Glutamatergic neuron (in vitro differentiated cells): ENCODE measurements at regions not wholly inside any gene's neighbourhood (a gene's known extent, or its start where the extent isn't known, plus 50 kb on each side); places are given as distances from the start of the nearest gene placed in this dataset.

Source experiments
- DNase-seq: peaks from one replicate; pipeline ENCODE4 v3.0.0; 2022
- H3K27ac Mint-ChIP-seq: one replicate; pipeline ENCODE4 v1.8.0; 2020; ENCODE audit warnings: mild to moderate bottlenecking, mixed read lengths, inconsistent platforms; ENCODE audit not compliant: unreplicated experiment
- H3K27me3 Mint-ChIP-seq: one replicate; pipeline ENCODE4 v1.8.0; 2020; ENCODE audit warnings: mild to moderate bottlenecking, moderate library complexity, mixed read lengths, inconsistent platforms; ENCODE audit not compliant: unreplicated experiment
- H3K36me3 Mint-ChIP-seq: one replicate; pipeline ENCODE4 v1.8.0; 2020; ENCODE audit warnings: mild to moderate bottlenecking, mixed read lengths, inconsistent platforms; ENCODE audit not compliant: unreplicated experiment
- H3K4me1 Mint-ChIP-seq: one replicate; pipeline ENCODE4 v1.8.0; 2020; ENCODE audit warnings: mild to moderate bottlenecking, low read depth, mixed read lengths, inconsistent platforms; ENCODE audit not compliant: unreplicated experiment
- H3K4me3 Mint-ChIP-seq: one replicate; pipeline ENCODE4 v1.8.0; 2020; ENCODE audit warnings: mild to moderate bottlenecking, mixed read lengths, inconsistent platforms; ENCODE audit not compliant: unreplicated experiment
- H3K9me3 Mint-ChIP-seq: one replicate; pipeline ENCODE4 v1.8.0; 2020; ENCODE audit warnings: mild to moderate bottlenecking, moderate library complexity, mixed read lengths, inconsistent platforms; ENCODE audit not compliant: unreplicated experiment
- CTCF ChIP-seq: fragments of 200-600 bp; sonication (generic); IDR thresholded peaks from one replicate; pipeline ENCODE4 v1.5.0; 2021; ENCODE audit not compliant: partially characterized antibody, unreplicated experiment

GRCh38 chr1:22271847-22272801 is 129.2 kb upstream of the WNT4 start:
- Mint-ChIP-seq H3K36me3 (no peaks in the 10 kb centered on the region), H3K4me3 (no peak overlapping the region), H3K9me3 (no peaks in the 10 kb centered on the region), H3K27ac (no peak overlapping the region), H3K4me1 (no peaks in the 10 kb centered on the region), H3K27me3 (peaks cover 4% of the 10 kb centered on the region)
- no peak for TF ChIP-seq CTCF
- DNase-seq, result no peak

GRCh38 chr1:22273686-22274681 is 131.1 kb upstream of the WNT4 start:
- no peak for TF ChIP-seq CTCF
- Mint-ChIP-seq H3K4me1 (no peaks in the 10 kb centered on the region), H3K27ac (no peak overlapping the region), H3K9me3 (peaks cover 1% of the 10 kb centered on the region), H3K27me3 (peaks cover 8% of the 10 kb centered on the region), H3K4me3 (no peak overlapping the region), H3K36me3 (peaks cover 1% of the 10 kb centered on the region)
- DNase-seq, result no peak

GRCh38 chr1:22275167-22275566 is 132.3 kb upstream of the WNT4 start:
- H3K36me3 Mint-ChIP-seq, result peaks cover 4% of the 10 kb centered on the region
- no peak for TF ChIP-seq CTCF
- no peak overlapping the region for H3K27ac Mint-ChIP-seq
- no peaks in the 10 kb centered on the region for H3K4me1 Mint-ChIP-seq
- peaks cover 5% of the 10 kb centered on the region for H3K9me3 Mint-ChIP-seq
- DNase-seq, result no peak
- H3K4me3 Mint-ChIP-seq, result no peak overlapping the region
- H3K27me3 Mint-ChIP-seq, result peaks cover 8% of the 10 kb centered on the region

GRCh38 chr1:22275626-22276395 is 132.9 kb upstream of the WNT4 start:
- peak; percentile 80 for DNase-seq
- Mint-ChIP-seq H3K9me3 (peaks cover 5% of the 10 kb centered on the region), H3K27me3 (peaks cover 8% of the 10 kb centered on the region), H3K4me1 (no peaks in the 10 kb centered on the region), H3K4me3 (no peak overlapping the region), H3K36me3 (peaks cover 4% of the 10 kb centered on the region), H3K27ac (no peak overlapping the region)
- TF ChIP-seq CTCF, result peak; percentile 76
